ENCODE measurements at regions not wholly inside any gene's neighbourhood (a gene's known extent, or its start where the extent isn't known, plus 50 kb on each side); places are given as distances from the start of the nearest gene placed in this dataset.

DNA sequence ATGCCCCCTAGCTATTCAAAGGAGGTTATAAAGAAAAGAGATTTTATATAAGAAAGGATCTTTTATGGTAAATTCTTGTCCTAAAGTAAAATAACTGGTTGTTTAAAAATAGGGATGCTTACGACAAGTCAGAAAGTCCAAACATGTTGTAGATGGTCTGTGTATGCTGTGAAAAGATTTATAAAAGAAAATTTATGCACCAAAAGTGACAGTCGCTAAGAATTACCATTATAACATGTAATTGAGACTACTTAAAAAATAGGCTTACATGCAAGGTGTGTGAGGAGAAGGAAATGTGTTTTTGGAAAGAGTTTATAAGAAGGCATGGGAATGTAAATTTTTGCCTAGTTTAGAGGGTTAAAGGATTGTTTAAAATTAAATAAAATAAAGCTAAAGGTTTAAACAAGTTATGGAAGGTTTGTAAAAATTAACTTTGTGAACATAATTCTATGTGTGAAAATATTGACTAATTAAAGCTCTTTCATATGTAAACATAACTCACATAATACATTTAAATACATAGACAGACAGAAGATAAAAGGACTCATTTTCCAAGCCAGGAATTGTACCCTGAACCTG, 118.5 kb downstream of the LYZL1 start:
- TF ChIP-seq SIN3A (IDR thresholded peaks at IDR 0.05; ENCODE audit: borderline replicate concordance, insufficient read depth, low read depth, low read length) = no peak
- TF ChIP-seq, protein P1, sequence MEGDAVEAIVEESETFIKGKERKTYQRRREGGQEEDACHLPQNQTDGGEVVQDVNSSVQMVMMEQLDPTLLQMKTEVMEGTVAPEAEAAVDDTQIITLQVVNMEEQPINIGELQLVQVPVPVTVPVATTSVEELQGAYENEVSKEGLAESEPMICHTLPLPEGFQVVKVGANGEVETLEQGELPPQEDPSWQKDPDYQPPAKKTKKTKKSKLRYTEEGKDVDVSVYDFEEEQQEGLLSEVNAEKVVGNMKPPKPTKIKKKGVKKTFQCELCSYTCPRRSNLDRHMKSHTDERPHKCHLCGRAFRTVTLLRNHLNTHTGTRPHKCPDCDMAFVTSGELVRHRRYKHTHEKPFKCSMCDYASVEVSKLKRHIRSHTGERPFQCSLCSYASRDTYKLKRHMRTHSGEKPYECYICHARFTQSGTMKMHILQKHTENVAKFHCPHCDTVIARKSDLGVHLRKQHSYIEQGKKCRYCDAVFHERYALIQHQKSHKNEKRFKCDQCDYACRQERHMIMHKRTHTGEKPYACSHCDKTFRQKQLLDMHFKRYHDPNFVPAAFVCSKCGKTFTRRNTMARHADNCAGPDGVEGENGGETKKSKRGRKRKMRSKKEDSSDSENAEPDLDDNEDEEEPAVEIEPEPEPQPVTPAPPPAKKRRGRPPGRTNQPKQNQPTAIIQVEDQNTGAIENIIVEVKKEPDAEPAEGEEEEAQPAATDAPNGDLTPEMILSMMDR (IDR thresholded peaks at IDR 0.05) = no peak
- TF ChIP-seq, protein P2, sequence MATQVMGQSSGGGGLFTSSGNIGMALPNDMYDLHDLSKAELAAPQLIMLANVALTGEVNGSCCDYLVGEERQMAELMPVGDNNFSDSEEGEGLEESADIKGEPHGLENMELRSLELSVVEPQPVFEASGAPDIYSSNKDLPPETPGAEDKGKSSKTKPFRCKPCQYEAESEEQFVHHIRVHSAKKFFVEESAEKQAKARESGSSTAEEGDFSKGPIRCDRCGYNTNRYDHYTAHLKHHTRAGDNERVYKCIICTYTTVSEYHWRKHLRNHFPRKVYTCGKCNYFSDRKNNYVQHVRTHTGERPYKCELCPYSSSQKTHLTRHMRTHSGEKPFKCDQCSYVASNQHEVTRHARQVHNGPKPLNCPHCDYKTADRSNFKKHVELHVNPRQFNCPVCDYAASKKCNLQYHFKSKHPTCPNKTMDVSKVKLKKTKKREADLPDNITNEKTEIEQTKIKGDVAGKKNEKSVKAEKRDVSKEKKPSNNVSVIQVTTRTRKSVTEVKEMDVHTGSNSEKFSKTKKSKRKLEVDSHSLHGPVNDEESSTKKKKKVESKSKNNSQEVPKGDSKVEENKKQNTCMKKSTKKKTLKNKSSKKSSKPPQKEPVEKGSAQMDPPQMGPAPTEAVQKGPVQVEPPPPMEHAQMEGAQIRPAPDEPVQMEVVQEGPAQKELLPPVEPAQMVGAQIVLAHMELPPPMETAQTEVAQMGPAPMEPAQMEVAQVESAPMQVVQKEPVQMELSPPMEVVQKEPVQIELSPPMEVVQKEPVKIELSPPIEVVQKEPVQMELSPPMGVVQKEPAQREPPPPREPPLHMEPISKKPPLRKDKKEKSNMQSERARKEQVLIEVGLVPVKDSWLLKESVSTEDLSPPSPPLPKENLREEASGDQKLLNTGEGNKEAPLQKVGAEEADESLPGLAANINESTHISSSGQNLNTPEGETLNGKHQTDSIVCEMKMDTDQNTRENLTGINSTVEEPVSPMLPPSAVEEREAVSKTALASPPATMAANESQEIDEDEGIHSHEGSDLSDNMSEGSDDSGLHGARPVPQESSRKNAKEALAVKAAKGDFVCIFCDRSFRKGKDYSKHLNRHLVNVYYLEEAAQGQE (IDR thresholded peaks at IDR 0.05; ENCODE audit: insufficient read depth in 1 of 2, low read depth in 2 of 2, low read length in 1 of 2) = no peak
- Histone ChIP-seq H3K4me3 (ENCODE audit: low read depth in 2 of 2, low read length in 2 of 2) (no peak overlapping the region), H3K4me1 (ENCODE audit: control insufficient read depth, insufficient read depth, low read length) (peaks cover under 1% of the 10 kb centered on the region), H3K27ac (ENCODE audit: low read length) (no peak overlapping the region), H3K36me3 (ENCODE audit: control insufficient read depth, insufficient read depth, low read length) (no peaks in the 10 kb centered on the region; the same call in 1 of the 2 replicates), H3K9me3 (ENCODE audit: control insufficient read depth, insufficient read depth, low read depth, low read length) (peaks cover 6% of the 10 kb centered on the region; the same call in 1 of the 2 replicates), H3K27me3 (ENCODE audit: control insufficient read depth, insufficient read depth, low read length) (no peaks in the 10 kb centered on the region)
- BruUV-seq (replicated peaks) = no TSS peak
- DNase-seq (ENCODE audit: low read depth, low spot score) (no peak), ATAC-seq (no peak)
- ChIA-PET POLR2A (no interaction called here), CTCF (no interaction called here)
- in situ Hi-C loops (cut with HindIII; ENCODE audit: low pct_unique_long_range_greater_than_20kb, low sequenced_read_pairs) = no loop called here
- intact Hi-C loops (cut with micrococcal nuclease; ENCODE audit: unreplicated experiment) = no loop called here

Measured in Panc1 (cell line).